WTC11 (cell line): ENCODE measurements at regions not wholly inside any gene's neighbourhood (a gene's known extent, or its start where the extent isn't known, plus 50 kb on each side); places are given as distances from the start of the nearest gene placed in this dataset.
"Not testable (repeated sequence)": the region's sequence is repeated elsewhere in the genome, so short reads cannot be mapped to it uniquely, and the experiment has no call there.

Experiments
- ATAC-seq: fragments of 200-7000 bp; cut with Tn5 transposase; 2 replicates; pipeline ENCODE4 v1.10.0; 2021; ENCODE audit warnings: mild to moderate bottlenecking, moderate library complexity
- CTCF ChIA-PET: fragments of 300-600 bp; sonication (Branson Sonifier 250); formaldehyde crosslinking; loops from one replicate; lab custom pipeline; 2021; ENCODE audit warnings: antibody characterized with exemption; lab: Charles Lee
- POLR2A ChIA-PET: fragments of 350-600 bp; sonication (Branson Sonifier 250); formaldehyde crosslinking; loops from one replicate; lab custom pipeline; 2021; ENCODE audit warnings: antibody characterized with exemption; lab: Charles Lee
- DNase-seq: peaks from one replicate; pipeline ENCODE4 v3.0.0; 2021; ENCODE audit warnings: low spot score
- H3K27ac Mint-ChIP-seq: 2 replicates; pipeline ENCODE4 v1.8.0; 2021; ENCODE audit warnings: mixed read lengths
- H3K27me3 Mint-ChIP-seq: 2 replicates; pipeline ENCODE4 v1.8.0; 2021; ENCODE audit warnings: low read depth, mild to moderate bottlenecking, moderate library complexity, mixed read lengths
- H3K36me3 Mint-ChIP-seq: 2 replicates; pipeline ENCODE4 v1.8.0; 2021; ENCODE audit warnings: mixed read lengths
- H3K4me1 Mint-ChIP-seq: 2 replicates; pipeline ENCODE4 v1.8.0; 2022; ENCODE audit warnings: mixed read lengths
- H3K4me3 Mint-ChIP-seq: 2 replicates; pipeline ENCODE4 v1.8.0; 2021; ENCODE audit warnings: mild to moderate bottlenecking, moderate library complexity, mixed read lengths
- H3K9me3 Mint-ChIP-seq: 2 replicates; pipeline ENCODE4 v1.8.0; 2021; ENCODE audit warnings: mixed read lengths
- ATF2 ChIP-seq: sonication (generic); formaldehyde crosslinking; IDR thresholded peaks from 2 replicates; pipeline ENCODE4 v1.8.1; 2022; ENCODE audit warnings: low read depth, missing genetic modification reagents, borderline replicate concordance
- CDX4 ChIP-seq: fragments of 250-450 bp; sonication (Bioruptor Pico); IDR thresholded peaks from 2 replicates; pipeline ENCODE4 v1.9.0; 2021; ENCODE audit warnings: moderate library complexity, mild to moderate bottlenecking, inconsistent platforms, borderline replicate concordance
- FOXP4 ChIP-seq: sonication (generic); formaldehyde crosslinking; IDR thresholded peaks from 2 replicates; pipeline ENCODE4 v1.8.0; 2022; ENCODE audit warnings: mild to moderate bottlenecking, missing genetic modification reagents
- JAZF1 ChIP-seq: fragments of 250-450 bp; sonication (Bioruptor Pico); IDR thresholded peaks from 2 replicates; pipeline ENCODE4 v1.9.0; 2021; ENCODE audit warnings: moderate library complexity, mild to moderate bottlenecking, inconsistent platforms
- MAX ChIP-seq: sonication (generic); formaldehyde crosslinking; IDR thresholded peaks from 2 replicates; pipeline ENCODE4 v1.8.0; 2022; ENCODE audit warnings: mild to moderate bottlenecking, missing genetic modification reagents
- NFYB ChIP-seq: sonication (generic); formaldehyde crosslinking; conservative IDR thresholded peaks from 2 replicates; pipeline ENCODE4 v1.8.0; 2022; ENCODE audit warnings: low read depth, missing genetic modification reagents
- NR3C1 ChIP-seq: sonication (generic); formaldehyde crosslinking; conservative IDR thresholded peaks from 2 replicates; pipeline ENCODE4 v1.8.1; 2023; ENCODE audit warnings: low read depth, mild to moderate bottlenecking, missing genetic modification reagents
- SP1 ChIP-seq: sonication (generic); formaldehyde crosslinking; conservative IDR thresholded peaks from 2 replicates; pipeline ENCODE4 v1.8.1; 2022; ENCODE audit warnings: missing genetic modification reagents
- TEAD1 ChIP-seq: sonication (generic); formaldehyde crosslinking; IDR thresholded peaks from 2 replicates; pipeline ENCODE4 v1.8.0; 2022; ENCODE audit warnings: mild to moderate bottlenecking, missing genetic modification reagents
- USF1 ChIP-seq: sonication (generic); formaldehyde crosslinking; IDR thresholded peaks from 2 replicates; pipeline ENCODE4 v1.8.0; 2022; ENCODE audit warnings: mild to moderate bottlenecking, missing genetic modification reagents
- USF2 ChIP-seq: sonication (generic); formaldehyde crosslinking; IDR thresholded peaks from 2 replicates; pipeline ENCODE4 v1.8.1; 2023; ENCODE audit warnings: mild to moderate bottlenecking, missing genetic modification reagents, moderate library complexity
- ZNF138 ChIP-seq: sonication (generic); formaldehyde crosslinking; conservative IDR thresholded peaks from 2 replicates; pipeline ENCODE4 v1.8.1; 2022; ENCODE audit warnings: mild to moderate bottlenecking, moderate library complexity, missing genetic modification reagents
- ZNF281 ChIP-seq: sonication (generic); formaldehyde crosslinking; IDR thresholded peaks from 2 replicates; pipeline ENCODE4 v1.8.0; 2023; ENCODE audit warnings: mild to moderate bottlenecking, missing genetic modification reagents
- ZNF396 ChIP-seq: fragments of 250-450 bp; sonication (Bioruptor Pico); IDR thresholded peaks from 2 replicates; pipeline ENCODE4 v1.8.0; 2021; ENCODE audit warnings: mild to moderate bottlenecking, moderate library complexity, borderline replicate concordance
- ZNF416 ChIP-seq: fragments of 250-450 bp; sonication (Bioruptor Pico); IDR thresholded peaks from 2 replicates; pipeline ENCODE4 v1.9.0; 2021; ENCODE audit warnings: mild to moderate bottlenecking, inconsistent platforms

- TF ChIP-seq CDX4, result no peak
- peak; percentile 45; the same call in 1 of the 2 replicates for TF ChIP-seq TEAD1 (CRISPR knock-in tag)
- TF ChIP-seq, all 79 proteins: peak for 5
Measured at GRCh38 chr12:28759333-28759732, 389.7 kb upstream of the FAR2 start (continued).

- Mint-ChIP-seq H3K4me3 (0 out of 2 replicates have a peak overlapping the region, but pooled peaks have one; percentile 19), H3K36me3 (peaks cover 53% of the 10 kb centered on the region), H3K9me3 (peaks cover 45% of the 10 kb centered on the region), H3K4me1 (peaks cover 17% of the 10 kb centered on the region), H3K27ac (peak overlapping the region; percentile 91)
- H3K27me3 Mint-ChIP-seq, ATAC-seq, POLR2A ChIA-PET, CTCF ChIA-PET: not testable (repeated sequence)
- DNase-seq, result peak; percentile 32
Measured at GRCh38 chr12:28760040-28760903, 388.8 kb upstream of the FAR2 start.

GRCh38 chr12:28761897-28762296 is 387.2 kb upstream of the FAR2 start:
- Mint-ChIP-seq H3K9me3 (peaks cover 30% of the 10 kb centered on the region), H3K36me3 (peaks cover 37% of the 10 kb centered on the region), H3K4me1 (peaks cover 17% of the 10 kb centered on the region)
- CTCF ChIA-PET, H3K27me3 Mint-ChIP-seq, H3K27ac Mint-ChIP-seq, DNase-seq, POLR2A ChIA-PET, H3K4me3 Mint-ChIP-seq, ATAC-seq: not testable (repeated sequence)

- DNase-seq (no peak), ATAC-seq (no peak)
- H3K36me3 Mint-ChIP-seq, result peaks cover 12% of the 10 kb centered on the region
- peaks cover 15% of the 10 kb centered on the region for H3K4me1 Mint-ChIP-seq
- ChIA-PET POLR2A (no interaction called here), CTCF (no interaction called here)
- H3K4me3 Mint-ChIP-seq, result no peak overlapping the region
- H3K27me3 Mint-ChIP-seq, result 0 out of 2 replicates have a peak, but pooled peaks cover 2% of the 10 kb centered on the region
- peaks cover 16% of the 10 kb centered on the region for H3K9me3 Mint-ChIP-seq
- no peak overlapping the region for H3K27ac Mint-ChIP-seq
- TF ChIP-seq MAX (CRISPR knock-in tag), result no peak
- TF ChIP-seq ZNF416 (CRISPR knock-in tag), result no peak
- no peak for TF ChIP-seq ZNF396
- TF ChIP-seq ATF2 (CRISPR knock-in tag), result no peak
- no peak for TF ChIP-seq USF2 (CRISPR knock-in tag)
- no peak for TF ChIP-seq ZNF138 (CRISPR knock-in tag)
- no peak for TF ChIP-seq ZNF281 (CRISPR knock-in tag)
- TF ChIP-seq NR3C1 (CRISPR knock-in tag), result no peak
- TF ChIP-seq SP1 (CRISPR knock-in tag), result no peak
- no peak for TF ChIP-seq USF1 (CRISPR knock-in tag)
- TF ChIP-seq NFYB (CRISPR knock-in tag), result no peak
- TF ChIP-seq FOXP4 (CRISPR knock-in tag), result no peak
- TF ChIP-seq JAZF1 (CRISPR knock-in tag), result no peak
Measured at GRCh38 chr12:28766398-28766797, 382.7 kb upstream of the FAR2 start.
